Epithelial cell of proximal tubule (primary cell): ENCODE measurements at regions not wholly inside any gene's neighbourhood (a gene's known extent, or its start where the extent isn't known, plus 50 kb on each side); places are given as distances from the start of the nearest gene placed in this dataset.

Experiments
- DNase-seq: peaks from one replicate; pipeline ENCODE4 v3.0.0-alpha.2; 2011; ENCODE audit warnings: low read depth
- H3K4me3 ChIP-seq: 2 replicates; pipeline ENCODE4 v1.5.1; 2011; ENCODE audit warnings: low read depth, mild to moderate bottlenecking, low read length
- CTCF ChIP-seq: conservative IDR thresholded peaks from 2 replicates; pipeline ENCODE4 v1.5.1; 2012; ENCODE audit warnings: low read depth, mild to moderate bottlenecking, low read length

- DNase-seq = no peak
- TF ChIP-seq CTCF = peak; percentile 30
- H3K4me3 ChIP-seq = no peak overlapping the region
These were observed 185.0 kb upstream of the PDE10A start for GRCh38 chr6:165848086-165848426.

- DNase-seq = no peak
- H3K4me3 ChIP-seq = no peak overlapping the region
- no peak for TF ChIP-seq CTCF
These were observed 184.5 kb upstream of the PDE10A start for GRCh38 chr6:165847407-165848085.

GRCh38 chr6:165846123-165846966, 183.3 kb upstream of the PDE10A start:
- no peak overlapping the region for H3K4me3 ChIP-seq
- TF ChIP-seq CTCF = no peak
- DNase-seq = no peak

GRCh38 chr6:165845493-165845892, 182.5 kb upstream of the PDE10A start:
- TF ChIP-seq CTCF = no peak
- H3K4me3 ChIP-seq = no peak overlapping the region
- DNase-seq = no peak

GRCh38 chr6:165844801-165845364, 181.8 kb upstream of the PDE10A start:
- no peak for DNase-seq
- TF ChIP-seq CTCF = no peak
- no peak overlapping the region for H3K4me3 ChIP-seq

- no peak for DNase-seq
- TF ChIP-seq CTCF = no peak
- no peak overlapping the region for H3K4me3 ChIP-seq
These were observed 181.2 kb upstream of the PDE10A start for GRCh38 chr6:165844232-165844631.
